ENCODE measurements at regions not wholly inside any gene's neighbourhood (a gene's known extent, or its start where the extent isn't known, plus 50 kb on each side); places are given as distances from the start of the nearest gene placed in this dataset.
"Not testable (repeated sequence)": the region's sequence is repeated elsewhere in the genome, so short reads cannot be mapped to it uniquely, and the experiment has no call there.

GRCh38 chr4:143819029-143819428, 86.3 kb downstream of the GYPE start:
- DNase-seq (no peak), FAIRE-seq (no peak)
- Histone ChIP-seq H3K4me3 (ENCODE audit: low read depth in 1 of 3, low read length in 3 of 3) (no peak overlapping the region), H3K4me1 (ENCODE audit: control insufficient read depth in 3 of 3, insufficient read depth in 2 of 3, low read depth in 1 of 3, low read length in 2 of 3) (no peaks in the 10 kb centered on the region), H3K27ac (ENCODE audit: low read depth in 1 of 3, low read length in 2 of 3) (no peak overlapping the region), H3K27me3 (ENCODE audit: control insufficient read depth in 3 of 3, insufficient read depth in 3 of 3, low read length in 3 of 3) (no peaks in the 10 kb centered on the region), H3K36me3 (ENCODE audit: control insufficient read depth in 3 of 3, insufficient read depth in 2 of 3, low read depth in 1 of 3, low read length in 3 of 3) (no peaks in the 10 kb centered on the region), H3K9me3 (ENCODE audit: control insufficient read depth in 2 of 2, insufficient read depth in 1 of 2, low read depth in 1 of 2, low read length in 1 of 2) (no peaks in the 10 kb centered on the region)
- 85 to 91% (median 89%) methylated on average over 2 of the region's 2 CpGs for whole genome bisulfite sequencing, 3 donors

- WGBS, 3 donors: 72 to 87% (median 77%) methylated on average over 1 of the region's 1 CpG
- not testable (repeated sequence) for H3K36me3 ChIP-seq (ENCODE audit: control insufficient read depth in 3 of 3, insufficient read depth in 2 of 3, low read depth in 1 of 3, low read length in 3 of 3); H3K4me1 ChIP-seq (ENCODE audit: control insufficient read depth in 3 of 3, insufficient read depth in 2 of 3, low read depth in 1 of 3, low read length in 2 of 3); FAIRE-seq; H3K27ac ChIP-seq (ENCODE audit: low read depth in 1 of 3, low read length in 2 of 3); H3K27me3 ChIP-seq (ENCODE audit: control insufficient read depth in 3 of 3, insufficient read depth in 3 of 3, low read length in 3 of 3); H3K4me3 ChIP-seq (ENCODE audit: low read depth in 1 of 3, low read length in 3 of 3); DNase-seq; H3K9me3 ChIP-seq (ENCODE audit: control insufficient read depth in 2 of 2, insufficient read depth in 1 of 2, low read depth in 1 of 2, low read length in 1 of 2)
Measured at GRCh38 chr4:143817866-143818265, 87.5 kb downstream of the GYPE start.

- not testable (repeated sequence) for H3K4me3 ChIP-seq (ENCODE audit: low read depth in 1 of 3, low read length in 3 of 3); H3K27me3 ChIP-seq (ENCODE audit: control insufficient read depth in 3 of 3, insufficient read depth in 3 of 3, low read length in 3 of 3); FAIRE-seq; H3K9me3 ChIP-seq (ENCODE audit: control insufficient read depth in 2 of 2, insufficient read depth in 1 of 2, low read depth in 1 of 2, low read length in 1 of 2); H3K27ac ChIP-seq (ENCODE audit: low read depth in 1 of 3, low read length in 2 of 3); H3K4me1 ChIP-seq (ENCODE audit: control insufficient read depth in 3 of 3, insufficient read depth in 2 of 3, low read depth in 1 of 3, low read length in 2 of 3); DNase-seq; H3K36me3 ChIP-seq (ENCODE audit: control insufficient read depth in 3 of 3, insufficient read depth in 2 of 3, low read depth in 1 of 3, low read length in 3 of 3)
Measured at GRCh38 chr4:143815375-143815774, 90.0 kb downstream of the GYPE start.

GRCh38 chr4:143813431-143814154, 91.8 kb downstream of the GYPE start:
- H3K36me3 ChIP-seq (ENCODE audit: control insufficient read depth in 3 of 3, insufficient read depth in 2 of 3, low read depth in 1 of 3, low read length in 3 of 3); H3K27me3 ChIP-seq (ENCODE audit: control insufficient read depth in 3 of 3, insufficient read depth in 3 of 3, low read length in 3 of 3); H3K4me3 ChIP-seq (ENCODE audit: low read depth in 1 of 3, low read length in 3 of 3); H3K4me1 ChIP-seq (ENCODE audit: control insufficient read depth in 3 of 3, insufficient read depth in 2 of 3, low read depth in 1 of 3, low read length in 2 of 3); H3K27ac ChIP-seq (ENCODE audit: low read depth in 1 of 3, low read length in 2 of 3); DNase-seq; H3K9me3 ChIP-seq (ENCODE audit: control insufficient read depth in 2 of 2, insufficient read depth in 1 of 2, low read depth in 1 of 2, low read length in 1 of 2); FAIRE-seq: not testable (repeated sequence)
- WGBS, 3 donors: 89 to 92% (median 90%) methylated on average over 4 of the region's 4 CpGs

- WGBS, 3 donors: 59 to 83% (median 80%) methylated on average over 1 of the region's 1 CpG
- H3K27me3 ChIP-seq (ENCODE audit: control insufficient read depth in 3 of 3, insufficient read depth in 3 of 3, low read length in 3 of 3); DNase-seq; H3K9me3 ChIP-seq (ENCODE audit: control insufficient read depth in 2 of 2, insufficient read depth in 1 of 2, low read depth in 1 of 2, low read length in 1 of 2); H3K36me3 ChIP-seq (ENCODE audit: control insufficient read depth in 3 of 3, insufficient read depth in 2 of 3, low read depth in 1 of 3, low read length in 3 of 3); H3K4me1 ChIP-seq (ENCODE audit: control insufficient read depth in 3 of 3, insufficient read depth in 2 of 3, low read depth in 1 of 3, low read length in 2 of 3); H3K27ac ChIP-seq (ENCODE audit: low read depth in 1 of 3, low read length in 2 of 3); H3K4me3 ChIP-seq (ENCODE audit: low read depth in 1 of 3, low read length in 3 of 3): not testable (repeated sequence)
- peak; percentile 15 for FAIRE-seq
Measured at GRCh38 chr4:143791693-143792092, 91.2 kb upstream of the FREM3 start.

GRCh38 chr4:143790425-143790824, 90.0 kb upstream of the FREM3 start:
- H3K9me3 ChIP-seq (ENCODE audit: control insufficient read depth in 2 of 2, insufficient read depth in 1 of 2, low read depth in 1 of 2, low read length in 1 of 2); H3K27me3 ChIP-seq (ENCODE audit: control insufficient read depth in 3 of 3, insufficient read depth in 3 of 3, low read length in 3 of 3); FAIRE-seq; H3K4me1 ChIP-seq (ENCODE audit: control insufficient read depth in 3 of 3, insufficient read depth in 2 of 3, low read depth in 1 of 3, low read length in 2 of 3); H3K27ac ChIP-seq (ENCODE audit: low read depth in 1 of 3, low read length in 2 of 3); DNase-seq; H3K4me3 ChIP-seq (ENCODE audit: low read depth in 1 of 3, low read length in 3 of 3); H3K36me3 ChIP-seq (ENCODE audit: control insufficient read depth in 3 of 3, insufficient read depth in 2 of 3, low read depth in 1 of 3, low read length in 3 of 3): not testable (repeated sequence)
- 78 to 85% (median 83%) methylated on average over 3 of the region's 3 CpGs for WGBS, 3 donors

GRCh38 chr4:143789618-143790017, 89.1 kb upstream of the FREM3 start:
- H3K4me3 ChIP-seq (ENCODE audit: low read depth in 1 of 3, low read length in 3 of 3); H3K27ac ChIP-seq (ENCODE audit: low read depth in 1 of 3, low read length in 2 of 3); H3K27me3 ChIP-seq (ENCODE audit: control insufficient read depth in 3 of 3, insufficient read depth in 3 of 3, low read length in 3 of 3); H3K4me1 ChIP-seq (ENCODE audit: control insufficient read depth in 3 of 3, insufficient read depth in 2 of 3, low read depth in 1 of 3, low read length in 2 of 3); DNase-seq; H3K36me3 ChIP-seq (ENCODE audit: control insufficient read depth in 3 of 3, insufficient read depth in 2 of 3, low read depth in 1 of 3, low read length in 3 of 3); FAIRE-seq; H3K9me3 ChIP-seq (ENCODE audit: control insufficient read depth in 2 of 2, insufficient read depth in 1 of 2, low read depth in 1 of 2, low read length in 1 of 2): not testable (repeated sequence)
- WGBS, 3 donors: 86 to 97% (median 95%) methylated on average over 2 of the region's 2 CpGs

GRCh38 chr4:143784567-143784966, 84.1 kb upstream of the FREM3 start:
- Histone ChIP-seq H3K9me3 (ENCODE audit: control insufficient read depth in 2 of 2, insufficient read depth in 1 of 2, low read depth in 1 of 2, low read length in 1 of 2) (peaks cover 0 to 5% of the 10 kb centered on the region in 2 donors), H3K27me3 (ENCODE audit: control insufficient read depth in 3 of 3, insufficient read depth in 3 of 3, low read length in 3 of 3) (no peaks in the 10 kb centered on the region), H3K27ac (ENCODE audit: low read depth in 1 of 3, low read length in 2 of 3) (no peak overlapping the region), H3K4me1 (ENCODE audit: control insufficient read depth in 3 of 3, insufficient read depth in 2 of 3, low read depth in 1 of 3, low read length in 2 of 3) (no peaks in the 10 kb centered on the region), H3K4me3 (ENCODE audit: low read depth in 1 of 3, low read length in 3 of 3) (no peak overlapping the region), H3K36me3 (ENCODE audit: control insufficient read depth in 3 of 3, insufficient read depth in 2 of 3, low read depth in 1 of 3, low read length in 3 of 3) (no peaks in the 10 kb centered on the region)
- DNase-seq (no peak), FAIRE-seq (no peak)
- 72 to 74% (median 72%) methylated on average over 2 of the region's 2 CpGs for WGBS, 3 donors

GRCh38 chr4:143782521-143782920, 82.0 kb upstream of the FREM3 start:
- DNase-seq (no peak), FAIRE-seq (no peak)
- Histone ChIP-seq H3K36me3 (ENCODE audit: control insufficient read depth in 3 of 3, insufficient read depth in 2 of 3, low read depth in 1 of 3, low read length in 3 of 3) (no peaks in the 10 kb centered on the region), H3K9me3 (ENCODE audit: control insufficient read depth in 2 of 2, insufficient read depth in 1 of 2, low read depth in 1 of 2, low read length in 1 of 2) (peaks cover 0 to 5% of the 10 kb centered on the region in 2 donors), H3K4me1 (ENCODE audit: control insufficient read depth in 3 of 3, insufficient read depth in 2 of 3, low read depth in 1 of 3, low read length in 2 of 3) (no peaks in the 10 kb centered on the region), H3K4me3 (ENCODE audit: low read depth in 1 of 3, low read length in 3 of 3) (no peak overlapping the region), H3K27ac (ENCODE audit: low read depth in 1 of 3, low read length in 2 of 3) (no peak overlapping the region), H3K27me3 (ENCODE audit: control insufficient read depth in 3 of 3, insufficient read depth in 3 of 3, low read length in 3 of 3) (no peaks in the 10 kb centered on the region)
- WGBS, 3 donors: 65 to 81% (median 79%) methylated on average over 1 of the region's 1 CpG

Data from small intestine (tissue), 7 donors.